ENCODE measurements at regions not wholly inside any gene's neighbourhood (a gene's known extent, or its start where the extent isn't known, plus 50 kb on each side); places are given as distances from the start of the nearest gene placed in this dataset.

DNA sequence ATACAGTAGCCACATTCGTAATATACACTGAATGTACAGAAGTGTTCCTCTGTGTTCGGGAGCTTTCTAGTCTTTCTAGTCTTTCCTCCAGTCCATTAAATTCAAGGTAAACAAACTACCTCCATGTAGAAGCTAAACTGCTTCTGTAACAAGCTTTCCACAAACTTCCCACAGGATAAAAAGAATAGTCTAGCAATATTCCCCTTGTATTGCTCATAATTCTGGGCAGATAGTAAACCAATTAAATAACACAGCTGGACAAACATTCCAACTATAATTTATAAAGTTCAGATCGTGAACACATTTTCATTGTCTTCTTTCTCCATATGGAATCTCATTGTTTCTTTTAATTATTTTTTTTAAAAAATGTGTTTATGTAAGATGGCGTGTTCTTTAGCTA lies 307.2 kb downstream of the AEBP2 start:
- H3K4me2 ChIP-seq (ENCODE audit: insufficient read depth, low read length): no peak overlapping the region
- TF ChIP-seq ZC3H8 (IDR thresholded peaks at IDR 0.05) (no peak), BRD4 (IDR thresholded peaks at IDR 0.05) (no peak), PRPF4 (IDR thresholded peaks at IDR 0.05; ENCODE audit: insufficient read depth, low read depth, low read length, poor library complexity, severe bottlenecking) (no peak), PHTF2 (CRISPR knock-in tag; IDR thresholded peaks at IDR 0.05) (no peak), FOXK1 (CRISPR knock-in tag; IDR thresholded peaks at IDR 0.05; ENCODE audit: borderline replicate concordance) (no peak), ARNT (IDR thresholded peaks at IDR 0.05) (no peak)
- intact Hi-C loops (cut with micrococcal nuclease): no loop called here
- H3K4me3 ChIP-seq: no peak overlapping the region
- no peaks in the 10 kb centered on the region for H4K20me1 ChIP-seq (replicated peaks; ENCODE audit: control insufficient read depth, insufficient read depth, low read length)
- in situ Hi-C loops (cut with MboI): no loop called here
- H2AFZ ChIP-seq (ENCODE audit: low read depth, low read length): no peak overlapping the region
- no peak overlapping the region for H3K27ac ChIP-seq (ENCODE audit: extremely low read depth, low read depth, low read length)
- no peaks in the 10 kb centered on the region for H3K9me1 ChIP-seq (ENCODE audit: control insufficient read depth, insufficient read depth, low read length)
- ATAC-seq (no peak), FAIRE-seq (no peak), DNase-seq (ENCODE audit: extremely low read depth in 1 of 4, low spot score in 3 of 4) (no peak)
- no peak overlapping the region for H3K9ac ChIP-seq (ENCODE audit: insufficient read depth in 1 of 2, low read depth in 2 of 2, low read length in 2 of 2)
- CTCF ChIA-PET (ENCODE audit: low intra/inter-chr PET ratio): no interaction called here
- no peaks in the 10 kb centered on the region for H3K36me3 ChIP-seq (ENCODE audit: control insufficient read depth, insufficient read depth, low read length)
- no peaks in the 10 kb centered on the region for H3K9me3 ChIP-seq (replicated peaks; ENCODE audit: control insufficient read depth, insufficient read depth, low read depth, low read length)
- WGBS (ENCODE audit: insufficient coverage, low coverage, missing lambda C conversion rate): 0% methylated on average over 4 of the region's 4 CpGs
- POLR2A ChIA-PET: no interaction called here
- no peaks in the 10 kb centered on the region for H3K79me2 ChIP-seq (ENCODE audit: control insufficient read depth, insufficient read depth, low read length)
- no peaks in the 10 kb centered on the region for H3K27me3 ChIP-seq (ENCODE audit: control insufficient read depth in 2 of 2, insufficient read depth in 2 of 2, low read length in 2 of 2)
- BruUV-seq (replicated peaks): no TSS peak
- no peaks in the 10 kb centered on the region for H3K4me1 ChIP-seq (replicated peaks in 1 of 2; ENCODE audit: control insufficient read depth in 2 of 2, insufficient read depth in 2 of 2, low read length in 2 of 2)

DNA sequence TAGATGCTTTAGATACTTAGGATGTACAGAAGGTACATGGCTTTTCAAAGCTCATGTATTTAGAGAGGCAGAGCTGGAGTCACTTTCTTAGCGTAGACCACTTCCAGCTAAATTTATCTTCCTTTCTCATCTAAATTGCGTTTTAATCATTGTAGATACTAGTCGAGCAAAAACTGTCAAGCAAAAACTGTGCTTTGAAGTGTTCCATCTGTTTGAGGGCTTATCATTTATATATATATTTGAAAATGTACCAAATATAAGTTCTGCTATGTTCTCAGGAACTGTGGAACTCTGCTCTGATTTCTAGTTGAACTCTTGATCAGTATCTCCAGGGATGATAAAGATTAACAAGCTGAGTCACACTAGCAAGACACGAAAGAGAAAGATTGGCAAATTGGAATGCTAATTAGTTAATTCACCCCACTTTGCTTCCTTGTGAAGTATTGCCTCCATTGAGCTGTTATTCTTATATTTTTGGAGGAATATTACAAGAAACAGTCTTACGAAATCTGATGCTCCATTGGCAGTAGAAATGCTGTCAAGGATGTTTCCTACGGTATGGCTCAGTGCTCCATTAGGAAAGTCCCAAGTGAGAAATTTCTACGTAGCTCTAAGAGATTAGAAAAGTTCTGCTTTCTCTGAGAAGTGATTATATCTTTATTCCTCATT lies 310.7 kb downstream of the AEBP2 start:
- H3K4me2 ChIP-seq (ENCODE audit: insufficient read depth, low read length): no peak overlapping the region
- no peaks in the 10 kb centered on the region for H3K9me1 ChIP-seq (ENCODE audit: control insufficient read depth, insufficient read depth, low read length)
- H3K27me3 ChIP-seq (ENCODE audit: control insufficient read depth in 2 of 2, insufficient read depth in 2 of 2, low read length in 2 of 2): no peaks in the 10 kb centered on the region
- H3K4me1 ChIP-seq (replicated peaks in 1 of 2; ENCODE audit: control insufficient read depth in 2 of 2, insufficient read depth in 2 of 2, low read length in 2 of 2): no peaks in the 10 kb centered on the region
- no peak for ATAC-seq
- no peak for FAIRE-seq
- H3K4me3 ChIP-seq: no peak overlapping the region
- no TSS peak for BruUV-seq (replicated peaks)
- in situ Hi-C loops (cut with MboI): no loop called here
- H3K79me2 ChIP-seq (ENCODE audit: control insufficient read depth, insufficient read depth, low read length): no peaks in the 10 kb centered on the region
- H2AFZ ChIP-seq (ENCODE audit: low read depth, low read length): no peak overlapping the region
- H4K20me1 ChIP-seq (replicated peaks; ENCODE audit: control insufficient read depth, insufficient read depth, low read length): no peaks in the 10 kb centered on the region
- ChIA-PET CTCF (ENCODE audit: low intra/inter-chr PET ratio) (no interaction called here), POLR2A (no interaction called here)
- H3K27ac ChIP-seq (ENCODE audit: extremely low read depth, low read depth, low read length): no peak overlapping the region
- intact Hi-C loops (cut with micrococcal nuclease): no loop called here
- no peaks in the 10 kb centered on the region for H3K9me3 ChIP-seq (replicated peaks; ENCODE audit: control insufficient read depth, insufficient read depth, low read depth, low read length)
- H3K9ac ChIP-seq (ENCODE audit: insufficient read depth in 1 of 2, low read depth in 2 of 2, low read length in 2 of 2): no peak overlapping the region
- no peak for DNase-seq (ENCODE audit: extremely low read depth in 1 of 4, low spot score in 3 of 4)
- H3K36me3 ChIP-seq (ENCODE audit: control insufficient read depth, insufficient read depth, low read length): no peaks in the 10 kb centered on the region
- WGBS (ENCODE audit: insufficient coverage, low coverage, missing lambda C conversion rate): 0% methylated on average over 7 of the region's 7 CpGs
- TF ChIP-seq ZFP36 (IDR thresholded peaks at IDR 0.05; ENCODE audit: low read depth, low read length, partially characterized antibody) (no peak), CBX8 (IDR thresholded peaks at IDR 0.05; ENCODE audit: borderline replicate concordance, extremely low read depth, low read depth, low read length, poor library complexity, severe bottlenecking) (no peak), THAP12 (CRISPR knock-in tag; IDR thresholded peaks at IDR 0.05) (no peak), ZNF507 (tag; conservative IDR thresholded peaks at IDR 0.05) (no peak), ZNF408 (CRISPR knock-in tag; IDR thresholded peaks at IDR 0.05; ENCODE audit: low read depth) (no peak), PPARD (CRISPR knock-in tag; IDR thresholded peaks at IDR 0.05) (no peak), TCF7 (IDR thresholded peaks at IDR 0.05; ENCODE audit: borderline replicate concordance) (no peak), CREBBP (IDR thresholded peaks at IDR 0.05; ENCODE audit: low read depth, low read length) (no peak), ZBED1 (IDR thresholded peaks at IDR 0.05) (no peak), GTF2E2 (tag; IDR thresholded peaks at IDR 0.05) (no peak)

Measured in K562 (cell line).